ENCODE measurements at regions not wholly inside any gene's neighbourhood (a gene's known extent, or its start where the extent isn't known, plus 50 kb on each side); places are given as distances from the start of the nearest gene placed in this dataset.

DNA sequence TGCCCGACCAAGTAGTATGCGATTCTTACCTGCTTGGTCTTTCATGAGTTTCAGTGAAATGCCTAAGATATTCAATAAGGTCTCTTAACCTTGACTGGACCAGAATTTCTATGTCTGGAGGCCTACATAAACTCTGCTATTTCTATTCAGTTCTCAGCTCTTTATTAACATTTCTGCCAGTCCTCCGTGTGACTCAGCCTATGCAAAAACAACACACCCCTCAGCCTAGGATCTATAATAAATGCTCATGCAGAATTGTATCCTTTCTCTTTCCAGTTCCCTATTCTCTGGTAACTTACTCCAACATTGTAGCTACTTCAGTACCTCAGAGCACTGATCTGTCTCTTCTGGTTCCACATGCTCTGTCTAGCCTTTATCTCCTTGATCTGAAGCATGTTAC, 1507.4 kb downstream of the CDH11 start:
- no peak overlapping the region for H3K4me2 ChIP-seq (ENCODE audit: low read length)
- no peaks in the 10 kb centered on the region for H3K79me2 ChIP-seq (replicated peaks; ENCODE audit: insufficient read depth, low read length)
- no peak overlapping the region for H2AFZ ChIP-seq (ENCODE audit: low read depth, low read length)
- no peak overlapping the region for H3K4me3 ChIP-seq (ENCODE audit: low read length)
- no peaks in the 10 kb centered on the region for H3K9me2 ChIP-seq (ENCODE audit: insufficient read depth, low read length)
- no peaks in the 10 kb centered on the region for H3K36me3 ChIP-seq (ENCODE audit: insufficient read depth, low read length)
- no peaks in the 10 kb centered on the region for H3K27me3 ChIP-seq (ENCODE audit: insufficient read depth, low read depth, low read length)
- no peak overlapping the region for H3K9ac ChIP-seq (ENCODE audit: low read length)
- H3F3A ChIP-seq (ENCODE audit: insufficient read depth, low read length, poor library complexity, severe bottlenecking): no peaks in the 10 kb centered on the region
- H4K20me1 ChIP-seq (ENCODE audit: insufficient read depth): no peaks in the 10 kb centered on the region
- TF ChIP-seq POLR2AphosphoS5 (IDR thresholded peaks at IDR 0.05) (no peak), RAD21 (conservative IDR thresholded peaks at IDR 0.05) (no peak), MXI1 (conservative IDR thresholded peaks at IDR 0.05; ENCODE audit: poor library complexity, severe bottlenecking) (no peak), TAF1 (IDR thresholded peaks at IDR 0.05; ENCODE audit: low read depth) (no peak), EZH2 (IDR thresholded peaks at IDR 0.05; ENCODE audit: borderline replicate concordance, insufficient read depth, low read length, poor library complexity, severe bottlenecking) (no peak), SMC3 (conservative IDR thresholded peaks at IDR 0.05; ENCODE audit: poor library complexity) (no peak), EP300 (conservative IDR thresholded peaks at IDR 0.05; ENCODE audit: poor library complexity, severe bottlenecking) (no peak)
- TF ChIP-seq, protein P1, sequence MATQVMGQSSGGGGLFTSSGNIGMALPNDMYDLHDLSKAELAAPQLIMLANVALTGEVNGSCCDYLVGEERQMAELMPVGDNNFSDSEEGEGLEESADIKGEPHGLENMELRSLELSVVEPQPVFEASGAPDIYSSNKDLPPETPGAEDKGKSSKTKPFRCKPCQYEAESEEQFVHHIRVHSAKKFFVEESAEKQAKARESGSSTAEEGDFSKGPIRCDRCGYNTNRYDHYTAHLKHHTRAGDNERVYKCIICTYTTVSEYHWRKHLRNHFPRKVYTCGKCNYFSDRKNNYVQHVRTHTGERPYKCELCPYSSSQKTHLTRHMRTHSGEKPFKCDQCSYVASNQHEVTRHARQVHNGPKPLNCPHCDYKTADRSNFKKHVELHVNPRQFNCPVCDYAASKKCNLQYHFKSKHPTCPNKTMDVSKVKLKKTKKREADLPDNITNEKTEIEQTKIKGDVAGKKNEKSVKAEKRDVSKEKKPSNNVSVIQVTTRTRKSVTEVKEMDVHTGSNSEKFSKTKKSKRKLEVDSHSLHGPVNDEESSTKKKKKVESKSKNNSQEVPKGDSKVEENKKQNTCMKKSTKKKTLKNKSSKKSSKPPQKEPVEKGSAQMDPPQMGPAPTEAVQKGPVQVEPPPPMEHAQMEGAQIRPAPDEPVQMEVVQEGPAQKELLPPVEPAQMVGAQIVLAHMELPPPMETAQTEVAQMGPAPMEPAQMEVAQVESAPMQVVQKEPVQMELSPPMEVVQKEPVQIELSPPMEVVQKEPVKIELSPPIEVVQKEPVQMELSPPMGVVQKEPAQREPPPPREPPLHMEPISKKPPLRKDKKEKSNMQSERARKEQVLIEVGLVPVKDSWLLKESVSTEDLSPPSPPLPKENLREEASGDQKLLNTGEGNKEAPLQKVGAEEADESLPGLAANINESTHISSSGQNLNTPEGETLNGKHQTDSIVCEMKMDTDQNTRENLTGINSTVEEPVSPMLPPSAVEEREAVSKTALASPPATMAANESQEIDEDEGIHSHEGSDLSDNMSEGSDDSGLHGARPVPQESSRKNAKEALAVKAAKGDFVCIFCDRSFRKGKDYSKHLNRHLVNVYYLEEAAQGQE (IDR thresholded peaks at IDR 0.05; ENCODE audit: borderline replicate concordance): no peak
- TF ChIP-seq, protein P2, sequence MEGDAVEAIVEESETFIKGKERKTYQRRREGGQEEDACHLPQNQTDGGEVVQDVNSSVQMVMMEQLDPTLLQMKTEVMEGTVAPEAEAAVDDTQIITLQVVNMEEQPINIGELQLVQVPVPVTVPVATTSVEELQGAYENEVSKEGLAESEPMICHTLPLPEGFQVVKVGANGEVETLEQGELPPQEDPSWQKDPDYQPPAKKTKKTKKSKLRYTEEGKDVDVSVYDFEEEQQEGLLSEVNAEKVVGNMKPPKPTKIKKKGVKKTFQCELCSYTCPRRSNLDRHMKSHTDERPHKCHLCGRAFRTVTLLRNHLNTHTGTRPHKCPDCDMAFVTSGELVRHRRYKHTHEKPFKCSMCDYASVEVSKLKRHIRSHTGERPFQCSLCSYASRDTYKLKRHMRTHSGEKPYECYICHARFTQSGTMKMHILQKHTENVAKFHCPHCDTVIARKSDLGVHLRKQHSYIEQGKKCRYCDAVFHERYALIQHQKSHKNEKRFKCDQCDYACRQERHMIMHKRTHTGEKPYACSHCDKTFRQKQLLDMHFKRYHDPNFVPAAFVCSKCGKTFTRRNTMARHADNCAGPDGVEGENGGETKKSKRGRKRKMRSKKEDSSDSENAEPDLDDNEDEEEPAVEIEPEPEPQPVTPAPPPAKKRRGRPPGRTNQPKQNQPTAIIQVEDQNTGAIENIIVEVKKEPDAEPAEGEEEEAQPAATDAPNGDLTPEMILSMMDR (IDR thresholded peaks at IDR 0.05; ENCODE audit: poor library complexity, severe bottlenecking): no peak
- no peaks in the 10 kb centered on the region for H3K9me3 ChIP-seq (ENCODE audit: low read length)
- no peak overlapping the region for H3K27ac ChIP-seq (ENCODE audit: low read length)

DNA sequence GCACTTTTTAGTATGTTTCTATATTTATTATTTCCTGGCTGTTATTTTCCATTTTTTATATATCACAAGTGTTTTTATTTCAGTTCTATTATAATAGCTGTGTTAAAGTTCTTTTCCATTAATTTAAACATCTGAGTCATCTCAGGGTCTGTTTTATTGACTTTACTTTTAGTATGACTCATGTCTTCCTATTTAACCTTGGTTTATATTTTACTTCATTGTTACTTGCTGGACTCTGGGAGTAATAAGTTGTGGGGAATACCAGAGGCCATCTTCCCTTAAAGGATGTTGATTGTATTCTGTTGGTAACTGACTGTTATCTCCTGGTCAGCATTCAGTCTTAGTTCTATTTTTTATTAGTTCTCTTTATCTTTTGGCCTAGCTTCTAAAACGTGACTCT, 1508.2 kb downstream of the CDH11 start:
- Histone ChIP-seq H3F3A (ENCODE audit: insufficient read depth, low read length, poor library complexity, severe bottlenecking) (no peaks in the 10 kb centered on the region), H3K27ac (ENCODE audit: low read length) (no peak overlapping the region)

More for the DNA sequence above, 1508.2 kb downstream of the CDH11 start:
- no peaks in the 10 kb centered on the region for H3K27me3 ChIP-seq (ENCODE audit: insufficient read depth, low read depth, low read length)
- no peaks in the 10 kb centered on the region for H3K79me2 ChIP-seq (replicated peaks; ENCODE audit: insufficient read depth, low read length)
- no peaks in the 10 kb centered on the region for H4K20me1 ChIP-seq (ENCODE audit: insufficient read depth)
- H3K4me2 ChIP-seq (ENCODE audit: low read length): no peak overlapping the region
- H3K9ac ChIP-seq (ENCODE audit: low read length): no peak overlapping the region
- H3K4me3 ChIP-seq (ENCODE audit: low read length): no peak overlapping the region
- TF ChIP-seq SMC3 (conservative IDR thresholded peaks at IDR 0.05; ENCODE audit: poor library complexity) (no peak), EZH2 (IDR thresholded peaks at IDR 0.05; ENCODE audit: borderline replicate concordance, insufficient read depth, low read length, poor library complexity, severe bottlenecking) (no peak), RAD21 (conservative IDR thresholded peaks at IDR 0.05) (no peak), TAF1 (IDR thresholded peaks at IDR 0.05; ENCODE audit: low read depth) (no peak), POLR2AphosphoS5 (IDR thresholded peaks at IDR 0.05) (no peak), EP300 (conservative IDR thresholded peaks at IDR 0.05; ENCODE audit: poor library complexity, severe bottlenecking) (no peak), MXI1 (conservative IDR thresholded peaks at IDR 0.05; ENCODE audit: poor library complexity, severe bottlenecking) (no peak)
- TF ChIP-seq, protein P1 (IDR thresholded peaks at IDR 0.05; ENCODE audit: borderline replicate concordance): no peak
- TF ChIP-seq, protein P2 (IDR thresholded peaks at IDR 0.05; ENCODE audit: poor library complexity, severe bottlenecking): no peak
- H2AFZ ChIP-seq (ENCODE audit: low read depth, low read length): no peak overlapping the region
- H3K9me3 ChIP-seq (ENCODE audit: low read length): no peaks in the 10 kb centered on the region
- H3K36me3 ChIP-seq (ENCODE audit: insufficient read depth, low read length): no peaks in the 10 kb centered on the region
- no peaks in the 10 kb centered on the region for H3K9me2 ChIP-seq (ENCODE audit: insufficient read depth, low read length)
